ENCODE measurements at regions not wholly inside any gene's neighbourhood (a gene's known extent, or its start where the extent isn't known, plus 50 kb on each side); places are given as distances from the start of the nearest gene placed in this dataset.
"Not testable (repeated sequence)": the region's sequence is repeated elsewhere in the genome, so short reads cannot be mapped to it uniquely, and the experiment has no call there.

- no peak for DNase-seq
These were observed 438.9 kb upstream of the ZP4 start for GRCh38 chr1:238329671-238330070.

DNA sequence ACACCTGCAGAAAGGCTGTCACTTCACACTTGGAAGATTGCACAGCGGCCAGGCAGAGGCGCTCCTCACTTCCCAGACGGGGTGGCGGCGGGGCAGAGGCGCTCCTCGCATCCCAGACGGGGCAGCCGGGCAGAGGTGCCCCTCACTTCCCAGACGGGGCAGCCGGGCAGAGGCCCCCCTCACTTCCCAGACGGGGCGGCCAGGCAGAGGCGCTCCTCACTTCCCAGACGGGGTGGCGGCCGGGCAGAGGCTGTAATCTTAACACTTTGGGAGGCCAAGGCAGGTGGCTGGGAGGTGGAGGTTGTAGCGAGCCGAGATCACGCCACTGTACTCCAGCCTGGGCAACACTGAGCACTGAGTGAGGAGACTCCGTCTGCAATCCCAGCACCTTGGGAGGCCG lies 436.3 kb upstream of the ZP4 start:
- DNase-seq, result not testable (repeated sequence)

DNA sequence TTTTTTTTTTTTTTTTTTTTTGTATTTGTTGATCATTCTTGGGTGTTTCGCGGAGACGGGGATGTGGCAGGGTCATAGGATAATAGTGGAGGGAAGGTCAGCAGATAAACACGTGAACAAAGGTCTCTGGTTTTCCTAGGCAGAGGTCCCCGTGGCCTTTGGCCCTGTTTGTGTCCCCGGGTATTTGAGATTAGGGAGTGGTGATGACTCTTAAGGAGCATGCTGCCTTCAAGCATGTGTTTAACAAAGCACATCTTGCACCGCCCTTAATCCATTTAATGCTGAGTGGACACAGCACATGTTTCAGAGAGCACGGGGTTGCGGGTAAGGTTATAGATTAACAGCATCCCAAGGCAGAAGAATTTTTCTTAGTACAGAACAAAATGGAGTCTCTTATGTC lies 435.8 kb upstream of the ZP4 start:
- DNase-seq, result not testable (repeated sequence)

GRCh38 chr1:238324211-238324864 lies 433.6 kb upstream of the ZP4 start:
- DNase-seq, result no peak

GRCh38 chr1:238323490-238323889 lies 432.8 kb upstream of the ZP4 start:
- no peak for DNase-seq

- DNase-seq, result no peak
These were observed 429.2 kb upstream of the ZP4 start for GRCh38 chr1:238319957-238320356.

DNA sequence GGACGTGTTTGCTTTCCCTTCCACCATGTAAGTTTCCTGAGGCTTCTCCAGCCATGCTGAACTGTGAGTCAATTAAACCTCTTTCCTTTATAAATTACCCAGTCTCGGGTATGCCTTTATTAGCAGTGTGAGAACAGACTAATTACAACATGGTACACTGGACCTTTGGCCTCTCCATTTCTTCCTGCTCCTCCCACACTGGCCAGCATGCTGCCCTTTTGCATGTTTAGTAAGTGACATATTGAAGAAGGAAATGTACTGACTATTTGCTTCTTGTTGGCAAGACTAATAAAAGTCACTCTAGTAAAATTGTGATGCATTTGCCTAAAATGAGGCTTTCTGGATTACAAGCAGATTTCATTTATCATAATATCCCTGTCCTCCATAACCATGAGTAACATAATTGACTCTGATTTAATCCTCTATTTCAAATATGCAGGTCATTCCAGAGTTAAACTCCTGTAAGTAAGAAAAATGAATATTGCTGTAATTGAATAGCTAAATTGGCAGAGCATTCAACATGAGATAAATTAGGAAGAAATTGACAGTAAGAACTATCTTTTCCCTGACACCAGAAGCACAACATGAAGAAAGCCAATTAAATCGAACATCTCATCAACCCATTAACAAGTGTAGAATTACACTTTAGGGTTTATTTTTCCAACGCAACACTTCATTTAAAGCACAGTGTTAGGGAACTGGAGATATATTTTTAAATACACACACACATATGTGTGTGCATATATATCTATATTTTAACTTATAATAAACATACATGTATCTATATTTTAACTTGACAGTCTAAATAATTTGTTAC lies 427.8 kb upstream of the ZP4 start:
- no peak for DNase-seq

DNA sequence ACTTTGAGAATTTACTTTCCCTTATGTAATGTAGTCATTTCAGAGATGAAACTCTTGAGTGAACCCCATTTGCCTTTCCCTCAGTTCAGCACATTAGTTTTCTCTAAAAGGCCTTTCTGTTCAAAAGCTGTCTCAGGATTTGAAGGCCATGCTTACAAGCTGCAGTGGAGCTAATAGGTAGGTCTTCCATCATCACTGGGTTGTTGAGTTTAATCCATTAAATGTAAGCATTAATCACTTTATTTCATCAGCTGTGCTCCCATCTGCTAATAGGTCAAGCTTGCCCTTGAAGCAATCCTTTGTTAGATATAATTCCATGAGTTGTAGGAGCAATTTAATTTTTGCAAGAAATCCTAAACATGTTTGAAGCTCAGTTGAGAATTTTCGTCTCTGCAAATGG lies 422.2 kb upstream of the ZP4 start:
- no peak for DNase-seq

DNA sequence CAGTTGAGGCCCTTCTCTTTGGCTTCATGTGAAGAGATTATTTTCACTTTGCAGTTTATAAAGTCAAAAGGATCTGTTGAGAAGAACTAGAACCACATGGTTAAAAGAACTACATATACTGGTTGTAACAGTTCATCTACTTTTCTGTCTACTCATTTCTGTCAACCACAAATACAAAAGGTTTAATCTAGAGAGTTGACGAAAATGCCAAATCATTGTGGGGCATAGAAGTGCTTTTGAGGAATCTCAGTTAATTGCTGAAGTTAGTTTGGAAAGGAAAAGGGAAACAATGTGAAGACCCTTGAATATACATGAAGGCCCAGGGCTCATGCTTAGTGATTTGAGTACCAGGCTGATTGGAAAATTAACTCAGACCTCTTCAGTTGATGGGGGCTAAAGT lies 415.7 kb upstream of the ZP4 start:
- DNase-seq, result no peak

GRCh38 chr1:238302646-238303045 lies 411.9 kb upstream of the ZP4 start:
- DNase-seq, result no peak

- DNase-seq, result no peak
These were observed 405.6 kb upstream of the ZP4 start for GRCh38 chr1:238296371-238296770.

DNA sequence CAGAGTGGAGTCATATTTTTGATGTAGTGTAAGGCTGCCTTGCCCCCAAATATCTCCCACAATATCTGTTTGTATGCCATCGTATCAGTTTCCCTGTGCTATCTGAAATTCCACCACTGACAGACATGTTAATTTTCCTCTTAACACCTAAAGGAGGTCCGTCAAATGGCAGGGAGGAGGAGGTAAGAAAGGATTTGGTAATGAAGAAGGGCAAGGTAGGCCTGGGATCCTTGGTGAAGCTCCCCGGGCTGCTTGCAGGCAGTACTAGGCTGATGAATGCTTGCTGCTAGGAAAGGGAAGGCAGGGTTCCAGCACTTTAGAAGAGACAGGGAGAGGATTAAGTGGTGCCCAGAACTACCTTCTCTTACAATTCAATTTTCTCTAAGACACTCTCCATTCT lies 402.4 kb upstream of the ZP4 start:
- DNase-seq, result no peak

- DNase-seq, result no peak
These were observed 390.7 kb upstream of the ZP4 start for GRCh38 chr1:238281418-238281817.

- DNase-seq, result no peak
These were observed 389.1 kb upstream of the ZP4 start for GRCh38 chr1:238279694-238280380.

GRCh38 chr1:238272145-238272544 lies 381.4 kb upstream of the ZP4 start:
- DNase-seq, result no peak

GRCh38 chr1:238265866-238266265 lies 375.1 kb upstream of the ZP4 start:
- no peak for DNase-seq

DNA sequence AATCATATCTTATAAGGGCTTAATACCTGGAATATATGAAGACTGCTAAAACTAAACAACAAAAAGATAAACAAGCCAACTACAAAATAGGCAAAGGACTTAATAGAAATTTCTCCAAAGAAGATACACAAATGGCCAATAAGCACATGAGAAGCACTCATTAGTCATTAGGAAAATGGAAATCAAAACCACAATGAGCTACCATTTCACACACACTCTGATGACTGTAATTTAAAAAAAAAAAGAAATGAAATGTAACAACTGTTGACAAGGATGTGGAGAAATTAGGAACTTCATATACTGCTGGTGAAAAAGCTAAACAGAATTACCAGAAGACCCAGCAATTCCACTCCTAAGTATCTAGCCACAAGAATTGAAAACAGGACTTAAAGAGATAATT lies 374.2 kb upstream of the ZP4 start:
- DNase-seq, result no peak

- DNase-seq, result no peak
These were observed 367.8 kb upstream of the ZP4 start for GRCh38 chr1:238258510-238258909.

DNA sequence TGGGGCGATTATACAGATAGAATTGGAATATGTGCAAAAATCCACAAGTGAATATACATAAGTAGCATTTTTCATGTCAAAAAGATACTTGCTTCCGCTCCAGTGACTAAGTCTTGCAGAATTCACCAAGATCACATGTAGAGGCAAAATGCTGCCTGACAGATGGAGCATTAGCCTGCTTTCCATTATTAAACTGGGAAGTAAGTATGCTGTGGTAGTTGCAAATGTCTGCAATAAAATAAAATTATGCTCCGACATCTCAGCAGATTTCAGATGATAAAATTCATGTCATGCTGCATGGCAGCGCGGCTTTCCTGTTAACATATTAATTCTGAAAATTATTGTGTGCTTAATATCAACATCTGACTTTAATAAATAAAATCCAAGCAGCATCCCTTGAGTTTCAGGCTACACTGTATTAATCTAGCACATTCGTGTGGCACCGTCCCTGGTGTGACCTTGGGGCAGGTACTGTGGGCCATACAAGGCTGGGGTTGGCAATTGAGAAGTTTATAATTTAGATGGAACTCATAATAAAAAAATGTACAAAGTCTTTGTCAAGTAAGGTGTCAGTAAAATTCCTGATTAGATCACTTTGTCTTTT lies 366.4 kb upstream of the ZP4 start:
- DNase-seq, result no peak

DNA sequence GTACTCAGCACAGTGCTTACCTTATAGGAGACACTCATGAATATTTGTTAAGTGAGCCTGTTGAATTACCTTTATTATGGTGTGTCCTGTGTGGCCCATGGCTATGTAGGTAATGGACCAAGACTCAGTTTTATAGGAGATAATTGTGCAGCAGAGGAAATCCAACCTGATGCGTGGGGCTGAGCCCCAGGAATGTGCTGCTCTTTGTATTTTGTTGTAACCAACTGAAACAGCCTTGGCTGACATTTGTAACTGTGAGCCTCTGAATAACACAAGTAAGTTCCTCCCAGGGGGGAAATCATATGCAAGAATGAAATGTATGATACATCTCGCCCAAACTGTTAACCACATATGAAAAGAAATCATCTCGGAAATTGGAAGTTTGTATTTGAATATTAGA lies 364.2 kb upstream of the ZP4 start:
- DNase-seq, result no peak

GRCh38 chr1:238252033-238252802 lies 361.5 kb upstream of the ZP4 start:
- DNase-seq, result no peak

GRCh38 chr1:238248356-238248755 lies 357.6 kb upstream of the ZP4 start:
- no peak for DNase-seq

GRCh38 chr1:238242181-238242580 lies 351.5 kb upstream of the ZP4 start:
- no peak for DNase-seq
